ENCODE measurements at regions not wholly inside any gene's neighbourhood (a gene's known extent, or its start where the extent isn't known, plus 50 kb on each side); places are given as distances from the start of the nearest gene placed in this dataset.

- DNase-seq (ENCODE audit: extremely low read depth in 1 of 2, low read depth in 1 of 2), result no peak
Observed at GRCh38 chr12:46472893-46473633, 100.5 kb upstream of the SLC38A2 start.

- DNase-seq (ENCODE audit: extremely low read depth in 1 of 2, low read depth in 1 of 2), result no peak
Observed at GRCh38 chr12:46472144-46472705, 99.7 kb upstream of the SLC38A2 start.

- no peak for DNase-seq (ENCODE audit: extremely low read depth in 1 of 2, low read depth in 1 of 2)
Observed at GRCh38 chr12:46471404-46471803, 98.8 kb upstream of the SLC38A2 start.

GRCh38 chr12:46470975-46471374 lies 98.4 kb upstream of the SLC38A2 start:
- DNase-seq (ENCODE audit: extremely low read depth in 1 of 2, low read depth in 1 of 2), result no peak

GRCh38 chr12:46470036-46470627 lies 97.6 kb upstream of the SLC38A2 start:
- DNase-seq (ENCODE audit: extremely low read depth in 1 of 2, low read depth in 1 of 2), result no peak

- DNase-seq (ENCODE audit: extremely low read depth in 1 of 2, low read depth in 1 of 2), result no peak
Observed at GRCh38 chr12:46468813-46469212, 96.2 kb upstream of the SLC38A2 start.

- no peak for DNase-seq (ENCODE audit: extremely low read depth in 1 of 2, low read depth in 1 of 2)
Observed at GRCh38 chr12:46468160-46468559, 95.6 kb upstream of the SLC38A2 start.

GRCh38 chr12:46465307-46465706 lies 92.7 kb upstream of the SLC38A2 start:
- no peak for DNase-seq (ENCODE audit: extremely low read depth in 1 of 2, low read depth in 1 of 2)

GRCh38 chr12:46464863-46465262 lies 92.3 kb upstream of the SLC38A2 start:
- DNase-seq (ENCODE audit: extremely low read depth in 1 of 2, low read depth in 1 of 2), result no peak

GRCh38 chr12:46462641-46463355 lies 90.2 kb upstream of the SLC38A2 start:
- no peak for DNase-seq (ENCODE audit: extremely low read depth in 1 of 2, low read depth in 1 of 2)

- DNase-seq (ENCODE audit: extremely low read depth in 1 of 2, low read depth in 1 of 2), result no peak
Observed at GRCh38 chr12:46461907-46462640, 89.5 kb upstream of the SLC38A2 start.

- no peak for DNase-seq (ENCODE audit: extremely low read depth in 1 of 2, low read depth in 1 of 2)
Observed at GRCh38 chr12:46461459-46461858, 88.9 kb upstream of the SLC38A2 start.

GRCh38 chr12:46460682-46461210 lies 88.2 kb upstream of the SLC38A2 start:
- no peak for DNase-seq (ENCODE audit: extremely low read depth in 1 of 2, low read depth in 1 of 2)

GRCh38 chr12:46459861-46460545 lies 87.4 kb upstream of the SLC38A2 start:
- no peak for DNase-seq (ENCODE audit: extremely low read depth in 1 of 2, low read depth in 1 of 2)

GRCh38 chr12:46459111-46459510 lies 86.5 kb upstream of the SLC38A2 start:
- no peak for DNase-seq (ENCODE audit: extremely low read depth in 1 of 2, low read depth in 1 of 2)

- no peak for DNase-seq (ENCODE audit: extremely low read depth in 1 of 2, low read depth in 1 of 2)
Observed at GRCh38 chr12:46458500-46459102, 86.0 kb upstream of the SLC38A2 start.

GRCh38 chr12:46457958-46458357 lies 85.4 kb upstream of the SLC38A2 start:
- no peak for DNase-seq (ENCODE audit: extremely low read depth in 1 of 2, low read depth in 1 of 2)

- DNase-seq (ENCODE audit: extremely low read depth in 1 of 2, low read depth in 1 of 2), result no peak
Observed at GRCh38 chr12:46456356-46457334, 84.1 kb upstream of the SLC38A2 start.
